ENCODE measurements at regions not wholly inside any gene's neighbourhood (a gene's known extent, or its start where the extent isn't known, plus 50 kb on each side); places are given as distances from the start of the nearest gene placed in this dataset.

- H4K5ac ChIP-seq (ENCODE audit: low read depth, low read length): no peak overlapping the region
- no peaks in the 10 kb centered on the region for H3K27me3 ChIP-seq (ENCODE audit: control insufficient read depth, insufficient read depth, low read length)
- no peak overlapping the region for H3K27ac ChIP-seq (ENCODE audit: insufficient read depth, low read length)
- DNase-seq: no peak
- no peak overlapping the region for H3K56ac ChIP-seq (ENCODE audit: extremely low read depth, insufficient read depth, low read length)
- H3K9me1 ChIP-seq (ENCODE audit: insufficient read depth, low read length): no peaks in the 10 kb centered on the region
- H3K9ac ChIP-seq (ENCODE audit: low read depth, low read length): no peak overlapping the region
- H2BK20ac ChIP-seq (ENCODE audit: low read depth, low read length): no peak overlapping the region
- H2AK9ac ChIP-seq (replicated peaks; ENCODE audit: low read depth, low read length, poor library complexity): no peak overlapping the region
- 0 out of 2 replicates have a peak, but pooled peaks cover under 1% of the 10 kb centered on the region for H3K9me3 ChIP-seq (ENCODE audit: control insufficient read depth, insufficient read depth, low read length)
- H4K20me1 ChIP-seq (ENCODE audit: insufficient read depth, low read length): no peaks in the 10 kb centered on the region
- no peak overlapping the region for H2BK120ac ChIP-seq (ENCODE audit: low read depth, low read length)
- no peak overlapping the region for H2AFZ ChIP-seq (replicated peaks; ENCODE audit: low read length, poor library complexity)
- no peak overlapping the region for H3K18ac ChIP-seq (ENCODE audit: low read depth, low read length)
- intact Hi-C loops (cut with micrococcal nuclease) (no loop called here), dilution Hi-C loops (cut with HindIII; ENCODE audit: low sequenced_read_pairs, unreplicated experiment) (no loop called here), in situ Hi-C loops (cut with MboI; ENCODE audit: low sequenced_read_pairs) (no loop called here)
- H2BK5ac ChIP-seq (ENCODE audit: low read depth, low read length, poor library complexity, severe bottlenecking): no peak overlapping the region
- no CpG with 5 or more reads among the region's 1 CpG for WGBS, 2 experiments (ENCODE audit: extremely low coverage in 2 of 2, insufficient read length in 1 of 2)
- H3K4ac ChIP-seq (ENCODE audit: low read depth, low read length): no peak overlapping the region
- no peak overlapping the region for H3K14ac ChIP-seq (replicated peaks; ENCODE audit: low read depth, low read length)
- H4K8ac ChIP-seq (ENCODE audit: low read depth in 2 of 2, low read length in 2 of 2): no peak overlapping the region
- CTCF ChIA-PET: no interaction called here
- TF ChIP-seq SMC3 (IDR thresholded peaks at IDR 0.05; ENCODE audit: low read depth, low read length): no peak
- TF ChIP-seq MAZ (IDR thresholded peaks at IDR 0.05; ENCODE audit: borderline replicate concordance, low read depth, low read length): no peak
- TF ChIP-seq CHD1 (IDR thresholded peaks at IDR 0.05; ENCODE audit: low read depth, low read length): no peak
- TF ChIP-seq MAFK (IDR thresholded peaks at IDR 0.05; ENCODE audit: low read depth, low read length): no peak
- TF ChIP-seq, protein P1, sequence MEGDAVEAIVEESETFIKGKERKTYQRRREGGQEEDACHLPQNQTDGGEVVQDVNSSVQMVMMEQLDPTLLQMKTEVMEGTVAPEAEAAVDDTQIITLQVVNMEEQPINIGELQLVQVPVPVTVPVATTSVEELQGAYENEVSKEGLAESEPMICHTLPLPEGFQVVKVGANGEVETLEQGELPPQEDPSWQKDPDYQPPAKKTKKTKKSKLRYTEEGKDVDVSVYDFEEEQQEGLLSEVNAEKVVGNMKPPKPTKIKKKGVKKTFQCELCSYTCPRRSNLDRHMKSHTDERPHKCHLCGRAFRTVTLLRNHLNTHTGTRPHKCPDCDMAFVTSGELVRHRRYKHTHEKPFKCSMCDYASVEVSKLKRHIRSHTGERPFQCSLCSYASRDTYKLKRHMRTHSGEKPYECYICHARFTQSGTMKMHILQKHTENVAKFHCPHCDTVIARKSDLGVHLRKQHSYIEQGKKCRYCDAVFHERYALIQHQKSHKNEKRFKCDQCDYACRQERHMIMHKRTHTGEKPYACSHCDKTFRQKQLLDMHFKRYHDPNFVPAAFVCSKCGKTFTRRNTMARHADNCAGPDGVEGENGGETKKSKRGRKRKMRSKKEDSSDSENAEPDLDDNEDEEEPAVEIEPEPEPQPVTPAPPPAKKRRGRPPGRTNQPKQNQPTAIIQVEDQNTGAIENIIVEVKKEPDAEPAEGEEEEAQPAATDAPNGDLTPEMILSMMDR (conservative IDR thresholded peaks at IDR 0.05; ENCODE audit: low read depth, low read length): no peak
- BruUV-seq (replicated peaks): no TSS peak
- H2BK15ac ChIP-seq (ENCODE audit: low read depth, low read length): no peak overlapping the region
- no peak for ATAC-seq (ENCODE audit: low read depth)
- H2AK5ac ChIP-seq (ENCODE audit: low read depth, low read length): no peak overlapping the region
- H3K4me2 ChIP-seq (ENCODE audit: low read depth, low read length): no peak overlapping the region
- H3K4me1 ChIP-seq (ENCODE audit: control insufficient read depth, insufficient read depth, low read length): no peaks in the 10 kb centered on the region
- no peaks in the 10 kb centered on the region for H3K36me3 ChIP-seq (ENCODE audit: control insufficient read depth, insufficient read depth, low read length)
- H3K23ac ChIP-seq (ENCODE audit: low read depth, low read length): no peak overlapping the region
- H3K79me1 ChIP-seq (ENCODE audit: low read depth in 1 of 2, low read length in 2 of 2): no peaks in the 10 kb centered on the region
- H3K4me3 ChIP-seq (ENCODE audit: insufficient read depth, low read depth, low read length): no peak overlapping the region
- no peak overlapping the region for H4K91ac ChIP-seq (ENCODE audit: insufficient read depth, low read depth, low read length)
- POLR2A ChIA-PET (ENCODE audit: unreplicated experiment): no interaction called here
These were observed 590.2 kb upstream of the SPRY2 start for GRCh38 chr13:80931118-80931517.

Measured in IMR-90 (cell line).